Type B pancreatic cell (in vitro differentiated cells): ENCODE measurements at regions not wholly inside any gene's neighbourhood (a gene's known extent, or its start where the extent isn't known, plus 50 kb on each side); places are given as distances from the start of the nearest gene placed in this dataset.

ENCODE experiments used
- DNase-seq: peaks from one replicate; pipeline ENCODE4 v3.0.0; 2021; ENCODE audit warnings: mixed read lengths; ENCODE audit not compliant: unreplicated experiment; ENCODE audit errors: extremely low spot score
- H3K27ac Mint-ChIP-seq: 2 replicates; pipeline ENCODE4 v1.8.0; 2021; ENCODE audit warnings: mild to moderate bottlenecking, mixed read lengths
- H3K27me3 Mint-ChIP-seq: 2 replicates; pipeline ENCODE4 v1.8.0; 2021; ENCODE audit warnings: mixed read lengths
- H3K36me3 Mint-ChIP-seq: 2 replicates; pipeline ENCODE4 v1.8.0; 2021; ENCODE audit warnings: mixed read lengths
- H3K4me1 Mint-ChIP-seq: one replicate; pipeline ENCODE4 v1.8.0; 2021; ENCODE audit warnings: mixed read lengths; ENCODE audit not compliant: unreplicated experiment
- H3K4me3 Mint-ChIP-seq: 2 replicates; pipeline ENCODE4 v1.8.0; 2021; ENCODE audit warnings: mild to moderate bottlenecking, mixed read lengths
- H3K9me3 Mint-ChIP-seq: 2 replicates; pipeline ENCODE4 v1.8.0; 2021; ENCODE audit warnings: mixed read lengths
- TF ChIP-seq, protein P1 (sequence below): fragments of 200-600 bp; sonication (generic); conservative IDR thresholded peaks from 2 replicates; pipeline ENCODE4 v1.5.0; 2021; ENCODE audit warnings: antibody characterized with exemption, mild to moderate bottlenecking

DNA sequence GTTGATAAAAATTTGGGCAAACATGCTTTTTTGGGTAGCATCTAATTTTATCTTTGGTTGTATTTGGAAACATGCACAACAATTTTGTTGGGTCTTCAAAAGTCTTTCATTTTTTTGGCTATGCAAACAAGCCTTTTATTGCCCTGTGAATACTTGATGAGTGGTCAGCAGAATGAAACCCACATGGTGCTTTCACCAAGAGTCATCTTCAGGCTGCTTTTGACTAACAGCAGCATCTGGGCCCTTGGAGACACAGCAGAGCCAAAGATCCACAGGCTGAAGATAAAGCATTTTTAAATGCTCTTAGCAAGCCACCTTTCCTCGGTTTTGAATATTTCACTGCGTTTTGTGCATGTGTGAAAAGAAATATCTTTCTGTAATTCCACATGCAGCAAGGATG lies 154.9 kb downstream of the FGF9 start:
- Mint-ChIP-seq H3K27ac (no peak overlapping the region), H3K4me3 (no peak overlapping the region), H3K36me3 (no peaks in the 10 kb centered on the region), H3K4me1 (peaks cover 10% of the 10 kb centered on the region), H3K27me3 (no peaks in the 10 kb centered on the region), H3K9me3 (peaks cover 6% of the 10 kb centered on the region)
- no peak for DNase-seq
- TF ChIP-seq, protein P1, sequence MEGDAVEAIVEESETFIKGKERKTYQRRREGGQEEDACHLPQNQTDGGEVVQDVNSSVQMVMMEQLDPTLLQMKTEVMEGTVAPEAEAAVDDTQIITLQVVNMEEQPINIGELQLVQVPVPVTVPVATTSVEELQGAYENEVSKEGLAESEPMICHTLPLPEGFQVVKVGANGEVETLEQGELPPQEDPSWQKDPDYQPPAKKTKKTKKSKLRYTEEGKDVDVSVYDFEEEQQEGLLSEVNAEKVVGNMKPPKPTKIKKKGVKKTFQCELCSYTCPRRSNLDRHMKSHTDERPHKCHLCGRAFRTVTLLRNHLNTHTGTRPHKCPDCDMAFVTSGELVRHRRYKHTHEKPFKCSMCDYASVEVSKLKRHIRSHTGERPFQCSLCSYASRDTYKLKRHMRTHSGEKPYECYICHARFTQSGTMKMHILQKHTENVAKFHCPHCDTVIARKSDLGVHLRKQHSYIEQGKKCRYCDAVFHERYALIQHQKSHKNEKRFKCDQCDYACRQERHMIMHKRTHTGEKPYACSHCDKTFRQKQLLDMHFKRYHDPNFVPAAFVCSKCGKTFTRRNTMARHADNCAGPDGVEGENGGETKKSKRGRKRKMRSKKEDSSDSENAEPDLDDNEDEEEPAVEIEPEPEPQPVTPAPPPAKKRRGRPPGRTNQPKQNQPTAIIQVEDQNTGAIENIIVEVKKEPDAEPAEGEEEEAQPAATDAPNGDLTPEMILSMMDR: no peak

DNA sequence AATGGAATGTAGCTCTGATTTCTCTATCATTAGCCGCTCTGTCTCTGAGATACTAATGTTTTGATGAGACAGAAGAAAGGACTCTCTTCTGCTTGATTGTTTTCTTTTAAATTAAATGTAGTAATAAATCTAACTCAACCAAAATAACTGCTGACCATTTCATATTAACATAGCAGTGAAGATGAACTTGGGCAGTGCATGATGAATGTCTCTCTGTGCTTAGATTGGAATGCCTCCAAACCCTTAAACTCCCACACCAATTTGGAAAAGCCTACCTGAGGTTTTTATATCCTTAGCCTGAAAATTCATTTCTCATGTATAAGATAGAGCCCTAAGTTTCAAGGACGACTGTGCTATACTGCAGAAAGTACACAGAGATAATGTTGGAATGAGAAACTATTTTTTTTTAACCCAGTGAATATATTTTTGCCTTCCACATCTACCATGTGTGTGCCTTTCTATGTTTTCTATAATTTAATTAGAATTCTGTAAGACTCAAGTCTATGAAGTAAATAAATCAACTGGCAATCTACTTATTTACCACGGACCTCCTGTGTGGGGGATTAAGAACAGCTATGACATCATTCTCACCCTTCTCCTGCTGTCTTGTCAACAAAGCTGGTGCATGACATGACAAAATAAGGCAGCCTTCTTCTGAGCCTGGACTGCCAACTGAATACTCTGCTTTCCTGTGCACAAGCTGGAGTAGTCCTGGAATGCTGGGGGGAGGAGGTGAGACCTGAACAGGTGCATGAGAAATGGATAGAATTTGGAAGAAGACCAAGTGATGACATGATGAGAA lies 155.5 kb downstream of the FGF9 start:
- no peak overlapping the region for H3K4me3 Mint-ChIP-seq
- peaks cover 6% of the 10 kb centered on the region for H3K9me3 Mint-ChIP-seq
- H3K36me3 Mint-ChIP-seq: no peaks in the 10 kb centered on the region
- TF ChIP-seq, protein P1: no peak
- H3K4me1 Mint-ChIP-seq: peaks cover 10% of the 10 kb centered on the region
- no peaks in the 10 kb centered on the region for H3K27me3 Mint-ChIP-seq
- no peak for DNase-seq
- H3K27ac Mint-ChIP-seq: peak overlapping the region; percentile 48

DNA sequence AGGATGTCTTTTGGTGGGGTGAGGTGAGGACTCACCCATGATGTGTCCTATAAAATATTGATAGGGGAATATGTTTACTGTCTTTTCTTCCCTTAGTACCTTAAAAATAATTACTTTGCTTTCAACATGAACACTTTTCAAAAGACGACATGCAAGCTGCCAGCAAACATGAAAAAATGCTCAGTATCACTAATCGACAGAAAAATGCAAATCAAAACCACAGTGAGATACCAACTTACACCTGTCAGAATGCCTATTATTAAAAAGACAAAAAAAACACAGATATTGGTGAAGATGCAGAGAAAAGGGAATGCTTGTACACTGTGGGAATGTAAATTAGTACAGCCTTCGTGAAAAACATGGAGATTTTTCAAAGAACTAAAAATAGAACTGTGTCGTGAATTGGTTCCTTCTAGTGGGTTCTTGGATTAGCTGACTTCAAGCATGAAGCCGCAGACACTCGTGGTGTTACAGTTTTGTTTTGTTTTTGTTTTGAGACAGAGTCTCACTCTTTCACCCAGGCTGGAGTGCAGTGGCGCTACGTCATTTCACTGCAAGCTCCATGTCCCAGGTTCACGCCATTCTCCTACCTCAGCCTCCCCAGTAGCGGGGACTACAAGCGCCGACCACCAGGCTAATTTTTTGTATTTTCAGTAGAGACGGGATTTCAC lies 160.9 kb downstream of the FGF9 start:
- Mint-ChIP-seq H3K27ac (no peak overlapping the region), H3K4me1 (peaks cover 13% of the 10 kb centered on the region), H3K36me3 (no peaks in the 10 kb centered on the region), H3K4me3 (no peak overlapping the region), H3K9me3 (peaks cover 6% of the 10 kb centered on the region), H3K27me3 (no peaks in the 10 kb centered on the region)
- TF ChIP-seq, protein P1: no peak
- DNase-seq: no peak

DNA sequence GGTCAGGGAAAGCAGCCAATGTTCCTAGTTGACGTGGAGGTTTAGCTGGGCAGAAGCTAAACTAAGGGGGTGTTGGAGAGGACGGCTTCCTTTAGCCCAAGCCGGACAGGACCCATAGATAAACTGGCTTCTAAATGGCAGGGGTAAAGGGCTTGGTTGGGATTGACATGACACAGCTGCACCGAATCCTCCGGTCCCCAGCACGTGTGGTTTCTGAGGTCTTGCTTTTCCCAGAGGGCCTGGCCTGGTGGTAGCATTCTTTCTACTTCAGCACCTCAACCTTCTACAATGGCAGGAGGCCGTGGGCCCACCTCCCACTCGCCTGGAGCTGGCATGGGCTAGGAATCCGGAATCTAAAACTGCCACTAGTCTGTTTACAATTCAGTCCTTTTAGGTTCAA lies 163.0 kb downstream of the FGF9 start:
- DNase-seq: no peak
- no peaks in the 10 kb centered on the region for H3K36me3 Mint-ChIP-seq
- TF ChIP-seq, protein P1: no peak
- H3K9me3 Mint-ChIP-seq: peaks cover 1% of the 10 kb centered on the region
- peaks cover 18% of the 10 kb centered on the region for H3K4me1 Mint-ChIP-seq
- no peaks in the 10 kb centered on the region for H3K27me3 Mint-ChIP-seq
- H3K4me3 Mint-ChIP-seq: no peak overlapping the region
- H3K27ac Mint-ChIP-seq: peak overlapping the region; percentile 5

DNA sequence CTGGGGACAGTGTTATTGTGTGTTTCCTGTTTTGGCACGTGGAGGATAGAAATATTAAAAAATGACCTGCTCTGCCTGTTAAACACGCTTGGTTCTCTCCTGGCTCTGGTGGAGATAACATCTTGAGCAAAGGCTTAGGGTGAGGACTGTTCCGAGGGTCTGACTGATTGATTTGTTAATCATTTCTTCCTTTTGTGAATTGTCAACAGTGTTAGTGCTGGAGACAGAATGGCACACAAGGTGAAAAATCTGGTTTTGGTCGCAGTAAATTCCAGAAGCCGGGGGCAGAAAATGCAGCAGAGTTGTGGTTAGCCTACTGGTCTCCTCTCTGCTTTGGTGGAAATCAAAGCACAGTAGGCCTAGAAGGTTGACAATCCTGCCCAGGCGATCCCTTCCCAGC lies 163.6 kb downstream of the FGF9 start:
- TF ChIP-seq, protein P1: no peak
- no peaks in the 10 kb centered on the region for H3K9me3 Mint-ChIP-seq
- H3K27me3 Mint-ChIP-seq: no peaks in the 10 kb centered on the region
- H3K36me3 Mint-ChIP-seq: no peaks in the 10 kb centered on the region
- no peak for DNase-seq
- H3K4me1 Mint-ChIP-seq: peaks cover 18% of the 10 kb centered on the region
- H3K4me3 Mint-ChIP-seq: peak overlapping the region; percentile 55
- no peak overlapping the region for H3K27ac Mint-ChIP-seq
